KMS-11 (cell line): ENCODE measurements at regions not wholly inside any gene's neighbourhood (a gene's known extent, or its start where the extent isn't known, plus 50 kb on each side); places are given as distances from the start of the nearest gene placed in this dataset.

Experiments used
- H2AFZ ChIP-seq: fragments of 200-600 bp; sonication (generic); 2 replicates; pipeline ENCODE4 v1.6.1; 2016; ENCODE audit warnings: antibody characterized with exemption, mixed run types, low read depth
- H3K27ac ChIP-seq: fragments of 200-600 bp; sonication (generic); 2 replicates; pipeline ENCODE4 v1.6.1; 2016; ENCODE audit warnings: mild to moderate bottlenecking, mixed run types
- H3K27me3 ChIP-seq: fragments of 200-600 bp; sonication (generic); 2 replicates; pipeline ENCODE4 v1.6.1; 2017; ENCODE audit warnings: mild to moderate bottlenecking, low read depth, mixed run types, moderate library complexity; ENCODE audit not compliant: insufficient read depth
- H3K36me3 ChIP-seq: fragments of 200-600 bp; sonication (generic); 2 replicates; pipeline ENCODE4 v1.6.1; 2017; ENCODE audit warnings: mild to moderate bottlenecking, mixed run types; ENCODE audit not compliant: insufficient read depth
- H3K4me1 ChIP-seq: fragments of 200-600 bp; sonication (generic); 2 replicates; pipeline ENCODE4 v1.6.1; 2016; ENCODE audit warnings: mild to moderate bottlenecking, low read depth, mixed run types; ENCODE audit not compliant: poor library complexity, severe bottlenecking
- H3K4me2 ChIP-seq: fragments of 200-600 bp; sonication (generic); 2 replicates; pipeline ENCODE4 v1.7.0; 2016; ENCODE audit warnings: mild to moderate bottlenecking, mixed run types
- H3K4me3 ChIP-seq: fragments of 200-600 bp; sonication (generic); IDR thresholded peaks from 2 replicates; pipeline ENCODE4 v1.6.1; 2017; ENCODE audit warnings: low read depth, low read length, mixed read lengths; ENCODE audit not compliant: insufficient read depth
- H3K79me2 ChIP-seq: fragments of 200-600 bp; sonication (generic); 2 replicates; pipeline ENCODE4 v1.6.1; 2016; ENCODE audit warnings: low read depth, mixed run types; ENCODE audit not compliant: insufficient read depth
- H3K9ac ChIP-seq: fragments of 200-600 bp; sonication (generic); 2 replicates; pipeline ENCODE4 v1.6.1; 2016; ENCODE audit warnings: mild to moderate bottlenecking, mixed run types
- H4K20me1 ChIP-seq: fragments of 200-600 bp; sonication (generic); 2 replicates; pipeline ENCODE4 v1.6.1; 2016; ENCODE audit warnings: mild to moderate bottlenecking, mixed run types; ENCODE audit not compliant: insufficient read depth
- TF ChIP-seq, protein P1 (sequence below): fragments of 200-600 bp; sonication (generic); conservative IDR thresholded peaks from 2 replicates; pipeline ENCODE4 v1.6.1; 2017; ENCODE audit warnings: low read depth, mild to moderate bottlenecking, antibody characterized with exemption, low read length, moderate library complexity, mixed read lengths

DNA sequence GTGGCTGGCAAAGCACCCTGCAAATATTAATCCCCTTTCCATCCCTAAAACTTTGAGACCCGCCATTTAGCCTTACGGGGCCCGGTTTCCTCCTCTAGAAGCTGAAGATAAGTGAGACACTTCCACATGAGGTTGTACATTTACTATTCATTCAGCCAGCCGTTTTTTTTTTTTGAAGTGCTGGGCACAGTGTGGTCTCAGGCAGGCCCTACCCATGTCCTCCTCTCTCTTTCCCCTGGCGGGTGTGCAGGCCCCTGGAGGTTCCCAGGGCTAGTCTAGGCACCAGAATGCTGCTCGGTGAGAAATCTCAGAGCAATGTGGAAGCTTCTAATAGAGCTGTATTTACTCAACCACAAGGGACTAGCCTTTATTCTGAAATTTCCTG lies 107.4 kb upstream of the LARP1 start:
- Histone ChIP-seq H3K4me2 (no peak overlapping the region), H3K9ac (no peak overlapping the region), H3K4me1 (peaks cover 4% of the 10 kb centered on the region), H2AFZ (no peak overlapping the region), H3K27me3 (no peaks in the 10 kb centered on the region), H3K27ac (no peak overlapping the region), H3K4me3 (no peak overlapping the region), H3K36me3 (no peaks in the 10 kb centered on the region), H3K79me2 (no peaks in the 10 kb centered on the region), H4K20me1 (no peaks in the 10 kb centered on the region)
- TF ChIP-seq, protein P1, sequence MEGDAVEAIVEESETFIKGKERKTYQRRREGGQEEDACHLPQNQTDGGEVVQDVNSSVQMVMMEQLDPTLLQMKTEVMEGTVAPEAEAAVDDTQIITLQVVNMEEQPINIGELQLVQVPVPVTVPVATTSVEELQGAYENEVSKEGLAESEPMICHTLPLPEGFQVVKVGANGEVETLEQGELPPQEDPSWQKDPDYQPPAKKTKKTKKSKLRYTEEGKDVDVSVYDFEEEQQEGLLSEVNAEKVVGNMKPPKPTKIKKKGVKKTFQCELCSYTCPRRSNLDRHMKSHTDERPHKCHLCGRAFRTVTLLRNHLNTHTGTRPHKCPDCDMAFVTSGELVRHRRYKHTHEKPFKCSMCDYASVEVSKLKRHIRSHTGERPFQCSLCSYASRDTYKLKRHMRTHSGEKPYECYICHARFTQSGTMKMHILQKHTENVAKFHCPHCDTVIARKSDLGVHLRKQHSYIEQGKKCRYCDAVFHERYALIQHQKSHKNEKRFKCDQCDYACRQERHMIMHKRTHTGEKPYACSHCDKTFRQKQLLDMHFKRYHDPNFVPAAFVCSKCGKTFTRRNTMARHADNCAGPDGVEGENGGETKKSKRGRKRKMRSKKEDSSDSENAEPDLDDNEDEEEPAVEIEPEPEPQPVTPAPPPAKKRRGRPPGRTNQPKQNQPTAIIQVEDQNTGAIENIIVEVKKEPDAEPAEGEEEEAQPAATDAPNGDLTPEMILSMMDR, result no peak

- Histone ChIP-seq H3K27me3 (no peaks in the 10 kb centered on the region), H3K9ac (no peak overlapping the region), H3K27ac (no peak overlapping the region), H3K4me2 (no peak overlapping the region), H4K20me1 (no peaks in the 10 kb centered on the region), H3K36me3 (no peaks in the 10 kb centered on the region), H3K4me1 (peaks cover 10% of the 10 kb centered on the region), H3K4me3 (no peak overlapping the region), H3K79me2 (no peaks in the 10 kb centered on the region), H2AFZ (no peak overlapping the region)
- TF ChIP-seq, protein P1, result no peak
Measured at GRCh38 chr5:154647114-154647760, 107.9 kb upstream of the LARP1 start.

GRCh38 chr5:154646745-154647113 lies 108.4 kb upstream of the LARP1 start:
- H3K9ac ChIP-seq, result no peak overlapping the region
- H3K4me3 ChIP-seq, result no peak overlapping the region
- H3K4me1 ChIP-seq, result peaks cover 10% of the 10 kb centered on the region
- H3K79me2 ChIP-seq, result no peaks in the 10 kb centered on the region
- TF ChIP-seq, protein P1, result no peak
- no peaks in the 10 kb centered on the region for H3K27me3 ChIP-seq
- H3K27ac ChIP-seq, result no peak overlapping the region
- no peaks in the 10 kb centered on the region for H3K36me3 ChIP-seq
- H4K20me1 ChIP-seq, result no peaks in the 10 kb centered on the region
- H2AFZ ChIP-seq, result no peak overlapping the region
- no peak overlapping the region for H3K4me2 ChIP-seq

GRCh38 chr5:154644745-154645411 lies 110.3 kb upstream of the LARP1 start:
- Histone ChIP-seq H3K79me2 (no peaks in the 10 kb centered on the region), H2AFZ (no peak overlapping the region), H3K27me3 (no peaks in the 10 kb centered on the region), H3K4me2 (no peak overlapping the region), H3K9ac (no peak overlapping the region), H3K27ac (no peak overlapping the region), H3K36me3 (no peaks in the 10 kb centered on the region), H3K4me1 (peaks cover 10% of the 10 kb centered on the region), H4K20me1 (no peaks in the 10 kb centered on the region), H3K4me3 (no peak overlapping the region)
- TF ChIP-seq, protein P1, result no peak
